Upper lobe of left lung (tissue), 4 donors: ENCODE measurements at regions not wholly inside any gene's neighbourhood (a gene's known extent, or its start where the extent isn't known, plus 50 kb on each side); places are given as distances from the start of the nearest gene placed in this dataset.
"Not testable (repeated sequence)": the region's sequence is repeated elsewhere in the genome, so short reads cannot be mapped to it uniquely, and the experiment has no call there.

Experiments
- POLR2A ChIP-seq, 4 donors: fragments of 450-650 bp; IDR thresholded peaks; one replicate each; pipeline ENCODE4 v1.5.1; 2016 to 2017; ENCODE audit warnings: antibody characterized with exemption in 4 of 4, mild to moderate bottlenecking in 2 of 4
- TF ChIP-seq, protein P1 (sequence below), 6 experiments: fragments of 450-650 bp in 4 of 6; fragments of 200-600 bp in 2 of 6; sonication (generic) in 2 of 6; IDR thresholded peaks; one replicate each; pipeline ENCODE4 v1.5.1; 2016 to 2019; ENCODE audit warnings: antibody characterized with exemption in 6 of 6

DNA sequence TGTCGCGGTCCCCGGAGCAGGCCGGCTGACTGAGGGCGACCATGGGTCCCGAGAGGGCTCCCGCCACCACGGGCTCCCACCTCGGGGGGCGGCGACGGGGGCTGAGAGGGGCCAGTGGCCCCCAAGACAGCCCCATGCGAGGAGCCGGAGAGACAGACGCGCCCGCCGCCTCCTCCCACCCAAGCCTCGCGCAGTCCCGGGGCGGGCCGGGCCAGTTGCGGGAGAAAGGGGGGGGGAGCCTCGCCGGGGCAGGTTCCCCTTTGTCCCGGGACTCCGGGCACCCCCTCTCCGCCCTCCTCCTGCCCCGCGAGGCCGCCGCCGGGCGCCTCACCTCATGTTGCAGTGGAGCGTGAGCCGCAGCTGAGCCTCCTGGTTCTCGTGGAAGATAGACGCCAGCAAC lies 60.8 kb downstream of the GOLGA8K start:
- TF ChIP-seq, protein P1, sequence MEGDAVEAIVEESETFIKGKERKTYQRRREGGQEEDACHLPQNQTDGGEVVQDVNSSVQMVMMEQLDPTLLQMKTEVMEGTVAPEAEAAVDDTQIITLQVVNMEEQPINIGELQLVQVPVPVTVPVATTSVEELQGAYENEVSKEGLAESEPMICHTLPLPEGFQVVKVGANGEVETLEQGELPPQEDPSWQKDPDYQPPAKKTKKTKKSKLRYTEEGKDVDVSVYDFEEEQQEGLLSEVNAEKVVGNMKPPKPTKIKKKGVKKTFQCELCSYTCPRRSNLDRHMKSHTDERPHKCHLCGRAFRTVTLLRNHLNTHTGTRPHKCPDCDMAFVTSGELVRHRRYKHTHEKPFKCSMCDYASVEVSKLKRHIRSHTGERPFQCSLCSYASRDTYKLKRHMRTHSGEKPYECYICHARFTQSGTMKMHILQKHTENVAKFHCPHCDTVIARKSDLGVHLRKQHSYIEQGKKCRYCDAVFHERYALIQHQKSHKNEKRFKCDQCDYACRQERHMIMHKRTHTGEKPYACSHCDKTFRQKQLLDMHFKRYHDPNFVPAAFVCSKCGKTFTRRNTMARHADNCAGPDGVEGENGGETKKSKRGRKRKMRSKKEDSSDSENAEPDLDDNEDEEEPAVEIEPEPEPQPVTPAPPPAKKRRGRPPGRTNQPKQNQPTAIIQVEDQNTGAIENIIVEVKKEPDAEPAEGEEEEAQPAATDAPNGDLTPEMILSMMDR (IDR thresholded peaks at IDR 0.05): not testable (repeated sequence)
- TF ChIP-seq POLR2A (IDR thresholded peaks at IDR 0.05): not testable (repeated sequence)
